ENCODE measurements at regions not wholly inside any gene's neighbourhood (a gene's known extent, or its start where the extent isn't known, plus 50 kb on each side); places are given as distances from the start of the nearest gene placed in this dataset.
"Not testable (repeated sequence)": the region's sequence is repeated elsewhere in the genome, so short reads cannot be mapped to it uniquely, and the experiment has no call there.

DNA sequence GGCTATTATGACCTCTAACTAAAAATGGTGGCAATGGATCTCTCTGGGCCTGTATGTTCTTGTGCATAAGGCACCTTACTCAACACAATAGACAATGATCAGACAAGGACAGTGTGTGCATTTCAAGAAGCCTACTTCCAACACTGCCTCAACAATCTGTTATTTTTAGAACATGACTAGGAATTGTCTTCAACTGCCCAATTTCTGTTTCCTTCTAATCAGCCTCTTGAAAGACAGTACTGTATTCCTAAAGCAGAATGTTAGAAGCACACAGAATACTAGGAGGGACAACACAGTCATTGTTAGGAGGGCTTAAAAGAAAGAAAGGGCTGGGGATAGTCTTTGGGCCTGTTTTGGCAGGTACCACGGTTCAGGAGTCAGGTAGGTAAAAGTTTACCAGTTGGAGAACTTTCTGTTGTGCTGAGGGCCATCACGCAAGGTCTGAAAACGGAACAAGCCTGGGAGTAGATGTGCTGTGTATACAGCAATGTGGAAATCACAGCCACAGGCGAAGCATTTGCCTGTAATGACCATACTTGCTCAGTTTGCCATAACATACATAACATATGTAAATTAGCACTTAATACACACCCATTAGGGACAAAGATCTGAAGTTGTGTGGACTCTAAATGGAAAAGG is 100.8 kb upstream of the ATXN3L start:
- DNase-seq (ENCODE audit: low read depth), result no peak

GRCh38 chrX:13419918-13420317 is 100.1 kb upstream of the ATXN3L start:
- no peak for DNase-seq (ENCODE audit: low read depth)

DNA sequence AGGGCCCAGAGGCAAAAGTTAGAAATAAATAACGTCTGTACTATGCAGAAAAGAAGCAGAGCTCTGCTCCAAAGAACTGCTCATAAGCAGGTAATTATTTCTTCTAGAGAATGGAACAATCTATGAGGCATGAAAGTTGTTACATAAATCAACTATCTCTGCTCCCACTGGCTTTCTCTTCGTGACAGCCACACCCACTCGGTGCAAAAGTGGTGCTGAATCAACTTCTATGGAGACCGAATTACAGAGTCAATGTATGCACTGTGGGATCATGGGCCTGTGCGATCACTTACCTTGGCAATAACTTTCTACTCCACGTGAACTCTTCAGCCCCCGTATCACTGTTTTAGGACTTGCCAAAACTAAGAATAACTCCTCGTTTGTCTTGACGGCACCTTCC is 99.4 kb upstream of the ATXN3L start:
- no peak for DNase-seq (ENCODE audit: low read depth)

- no peak for DNase-seq (ENCODE audit: low read depth)
These were observed 98.6 kb upstream of the ATXN3L start for GRCh38 chrX:13418126-13419097.

- DNase-seq (ENCODE audit: low read depth), result no peak
These were observed 95.7 kb upstream of the ATXN3L start for GRCh38 chrX:13415509-13415908.

DNA sequence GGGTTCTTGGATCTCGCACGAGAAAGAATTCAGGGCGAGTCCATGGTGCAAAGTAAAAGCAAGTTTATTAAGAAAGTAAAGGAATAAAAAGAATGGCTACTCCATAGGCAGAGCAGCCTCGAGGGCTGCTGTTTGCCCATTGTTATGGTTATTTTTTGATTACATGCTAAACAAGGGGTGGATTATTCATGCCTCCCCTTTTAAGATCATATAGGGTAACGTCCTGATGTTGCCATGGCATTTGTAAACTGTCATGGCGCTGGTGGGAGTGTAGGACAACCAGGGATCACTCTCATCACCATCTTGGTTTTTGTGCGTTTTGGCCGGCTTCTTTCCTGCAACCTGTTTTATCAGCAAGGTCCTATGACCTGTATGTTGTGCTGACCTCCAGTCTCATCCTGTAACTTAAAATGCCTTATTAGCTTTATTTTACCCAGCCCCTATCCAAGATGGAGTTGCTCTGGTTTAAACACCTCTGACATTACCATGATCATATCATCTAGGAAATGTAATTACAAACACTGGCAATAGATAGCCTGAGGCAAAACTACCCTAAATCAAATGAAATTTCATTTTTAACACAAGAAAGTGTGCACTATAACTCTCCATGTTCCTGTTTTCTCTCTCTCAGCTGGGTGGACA is 94.3 kb upstream of the ATXN3L start:
- no peak for DNase-seq (ENCODE audit: low read depth)

- no peak for DNase-seq (ENCODE audit: low read depth)
These were observed 92.4 kb upstream of the ATXN3L start for GRCh38 chrX:13412208-13412600.

GRCh38 chrX:13411496-13412207 is 91.8 kb upstream of the ATXN3L start:
- no peak for DNase-seq (ENCODE audit: low read depth)

DNA sequence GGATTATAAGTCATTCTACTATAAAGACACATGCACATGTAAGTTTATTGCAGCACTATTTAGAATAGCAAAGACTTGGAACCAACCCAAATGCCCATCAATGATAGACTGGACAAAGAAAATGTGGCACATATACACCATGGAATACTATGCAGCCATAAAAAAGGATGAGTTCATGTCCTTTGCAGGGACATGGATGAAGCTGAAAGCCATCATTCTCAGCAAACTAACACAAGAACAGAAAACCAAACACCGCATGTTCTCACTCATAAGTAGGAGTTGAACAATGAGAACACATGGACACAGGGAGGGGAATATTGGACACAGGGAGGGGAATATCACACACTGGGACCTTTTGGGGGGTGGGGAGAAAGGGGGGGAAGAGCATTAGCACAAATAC is 88.7 kb upstream of the ATXN3L start:
- DNase-seq (ENCODE audit: low read depth), result not testable (repeated sequence)

DNA sequence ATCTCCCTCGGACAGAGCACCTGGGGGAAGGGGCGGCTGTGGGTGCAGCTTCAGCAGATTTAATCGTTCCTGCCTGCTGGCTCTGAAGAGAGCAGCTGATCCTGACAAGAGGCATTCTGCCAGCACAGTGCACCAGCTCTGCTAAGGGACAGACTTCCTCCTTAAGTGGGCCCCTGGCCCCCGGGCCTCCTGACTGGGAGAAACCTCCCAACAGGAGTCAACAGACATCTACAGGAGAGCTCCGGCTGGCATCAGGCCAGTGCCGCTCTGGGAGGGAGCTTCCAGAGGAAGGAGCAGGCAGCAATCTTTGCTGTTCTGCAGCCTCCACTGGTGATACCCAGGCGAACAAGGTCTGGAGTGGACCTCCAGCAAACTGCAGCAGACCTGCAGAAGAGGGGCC is 84.9 kb upstream of the ATXN3L start:
- not testable (repeated sequence) for DNase-seq (ENCODE audit: low read depth)

DNA sequence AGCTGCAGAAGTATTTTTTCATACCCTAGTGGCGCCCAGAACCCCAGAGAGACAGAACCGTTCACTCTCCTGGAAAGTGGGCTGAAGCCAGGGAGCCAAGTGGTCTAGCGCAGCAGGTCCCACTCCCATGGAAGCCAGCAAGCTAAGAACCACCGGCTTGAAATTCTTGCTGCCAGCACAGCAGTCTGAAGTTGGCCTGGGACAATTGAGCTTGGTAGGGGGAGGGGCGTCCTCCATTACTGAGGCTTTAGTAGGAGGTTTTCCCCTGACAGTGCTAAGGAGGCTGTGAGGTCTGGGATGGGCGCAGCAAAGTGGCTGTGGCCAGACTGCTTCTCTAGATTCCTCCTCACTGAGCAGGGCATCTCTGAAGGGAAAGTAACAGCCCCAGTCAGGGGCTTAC is 84.5 kb upstream of the ATXN3L start:
- DNase-seq (ENCODE audit: low read depth), result no peak

DNA sequence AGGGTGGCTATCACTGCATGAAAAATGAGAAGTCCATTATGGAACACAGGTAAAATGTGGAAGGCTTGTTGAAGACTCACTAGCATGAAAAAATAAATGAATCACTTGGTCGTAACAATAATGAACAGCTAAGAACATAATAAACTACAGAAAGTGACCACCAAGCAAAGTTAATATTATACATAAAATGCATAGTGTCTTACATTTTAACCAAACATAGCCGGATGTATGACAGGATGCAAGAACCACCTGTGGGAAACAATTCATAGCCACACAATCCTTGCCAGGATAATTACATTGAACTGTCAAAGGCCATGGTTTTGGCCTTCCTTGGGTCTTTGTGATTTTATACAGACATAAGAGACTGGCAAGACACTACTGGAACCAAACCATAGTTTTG is 81.9 kb upstream of the ATXN3L start:
- no peak for DNase-seq (ENCODE audit: low read depth)

- DNase-seq (ENCODE audit: low read depth), result no peak
These were observed 79.0 kb upstream of the ATXN3L start for GRCh38 chrX:13398839-13399238.

DNA sequence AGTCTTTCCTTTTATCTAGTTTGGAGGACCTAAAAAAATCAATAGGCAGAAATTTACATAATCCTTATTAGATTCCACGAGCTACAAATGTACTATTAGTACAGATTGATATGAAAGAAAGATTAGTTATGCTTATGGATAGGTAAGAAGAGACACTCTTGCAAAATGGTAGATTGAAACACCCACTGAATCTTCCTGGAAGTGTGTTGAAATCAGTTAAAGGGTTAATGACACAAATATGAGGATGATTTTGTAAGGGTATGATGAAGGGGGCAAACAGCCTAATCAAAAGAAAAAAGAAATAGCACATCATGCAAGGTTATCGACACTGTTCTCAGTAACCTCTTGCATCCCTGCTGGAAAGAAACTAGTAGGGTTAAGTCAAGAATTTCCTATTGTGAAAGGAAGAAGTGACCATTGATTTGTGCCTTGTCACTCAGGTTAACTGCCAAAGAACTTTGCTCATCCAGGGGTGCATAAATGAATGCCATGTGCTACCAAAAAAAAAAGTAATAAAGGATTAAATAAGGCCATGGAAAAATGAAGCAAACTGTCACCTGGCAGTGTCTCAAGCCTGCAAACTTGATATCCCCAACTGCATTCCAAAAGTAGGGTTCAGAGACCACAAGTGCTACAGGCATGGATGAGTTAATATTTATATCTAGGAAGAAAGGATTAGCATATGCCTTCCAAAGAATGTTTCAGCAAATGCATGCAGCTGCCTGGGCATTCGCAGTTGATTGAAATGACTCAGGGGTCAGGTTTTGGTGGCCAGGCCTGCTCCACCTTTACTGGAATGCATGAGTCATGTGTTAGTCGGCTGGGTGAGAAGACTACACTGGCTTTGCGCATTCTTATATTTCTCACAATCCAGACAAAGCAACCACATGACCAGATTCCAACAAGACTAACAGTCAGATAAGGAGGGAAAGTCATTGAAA is 78.3 kb upstream of the ATXN3L start:
- no peak for DNase-seq (ENCODE audit: low read depth)

GRCh38 chrX:13396924-13397323 is 77.1 kb upstream of the ATXN3L start:
- no peak for DNase-seq (ENCODE audit: low read depth)

- DNase-seq (ENCODE audit: low read depth), result no peak
These were observed 69.6 kb upstream of the ATXN3L start for GRCh38 chrX:13389501-13389900.

- no peak for DNase-seq (ENCODE audit: low read depth)
These were observed 68.0 kb upstream of the ATXN3L start for GRCh38 chrX:13387666-13388494.

DNA sequence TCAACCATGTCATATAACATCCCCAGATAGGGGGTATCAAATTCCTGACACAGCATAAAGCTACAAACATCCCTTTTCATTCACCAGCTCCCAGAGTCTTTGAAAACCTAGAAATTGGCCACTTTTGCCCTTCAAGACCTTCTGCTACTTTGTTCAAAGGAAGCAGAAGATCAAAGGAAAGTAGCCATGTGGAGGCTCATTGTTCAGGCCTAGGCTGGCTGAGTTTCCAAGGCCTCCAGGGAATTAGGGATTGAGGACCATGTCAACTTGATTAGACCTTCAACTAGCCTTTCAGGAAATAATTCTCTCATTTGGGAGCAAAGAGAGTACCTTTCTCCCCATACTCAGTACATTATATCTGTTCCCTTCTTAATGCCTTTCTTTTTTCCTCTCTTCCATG is 66.8 kb upstream of the ATXN3L start:
- DNase-seq (ENCODE audit: low read depth), result no peak

GRCh38 chrX:13386092-13386491 is 66.2 kb upstream of the ATXN3L start:
- no peak for DNase-seq (ENCODE audit: low read depth)

- no peak for DNase-seq (ENCODE audit: low read depth)
These were observed 64.1 kb upstream of the ATXN3L start for GRCh38 chrX:13383907-13384306.

Data from stimulated activated CD4-positive, alpha-beta T cell treated with anti-CD3 and anti-CD28 coated beads, Interleukin-2, amount 100 ng/mL, for 4 hours (primary cell).